ENCODE measurements at regions not wholly inside any gene's neighbourhood (a gene's known extent, or its start where the extent isn't known, plus 50 kb on each side); places are given as distances from the start of the nearest gene placed in this dataset.
A peak's percentile ranks its signal among the peaks of the same experiment; 100 is the strongest.

- peak in 1 of 8 experiments; percentile 36 for ATAC-seq (replicated peaks in 6 of 8)
- no peak overlapping the region for H3K4me3 ChIP-seq
- 0 to 93% (median 70%) methylated on average over 1 to 4 of the region's 4 CpGs; no CpG with 5 or more reads in 3 of the 10 experiments for WGBS, 10 experiments
- no peaks in the 10 kb centered on the region for H3K4me1 ChIP-seq (replicated peaks in 1 of 2)
- in situ Hi-C loops (cut with MboI; ENCODE audit: low pct_unique_long_range_greater_than_20kb in 2 of 9, low sequenced_read_pairs in 9 of 9, unreplicated experiment in 9 of 9): no loop called here
- H3K27ac ChIP-seq: no peak overlapping the region
Observed at GRCh38 chr12:93039930-93040329, 110.8 kb upstream of the EEA1 start.

GRCh38 chr12:93040367-93040766, 111.3 kb upstream of the EEA1 start:
- no peak for ATAC-seq (replicated peaks in 6 of 8)
- in situ Hi-C loops (cut with MboI; ENCODE audit: low pct_unique_long_range_greater_than_20kb in 2 of 9, low sequenced_read_pairs in 9 of 9, unreplicated experiment in 9 of 9): no loop called here
- no peaks in the 10 kb centered on the region for H3K4me1 ChIP-seq (replicated peaks in 1 of 2)
- no peak overlapping the region for H3K27ac ChIP-seq
- no peak overlapping the region for H3K4me3 ChIP-seq
- 51 to 100% (median 87%) methylated on average over 2 to 3 of the region's 3 CpGs for WGBS, 10 experiments

- H3K27ac ChIP-seq: no peak overlapping the region
- no peaks in the 10 kb centered on the region for H3K4me1 ChIP-seq (replicated peaks in 1 of 2)
- ATAC-seq (replicated peaks in 6 of 8): no peak
- no peak overlapping the region for H3K4me3 ChIP-seq
- in situ Hi-C loops (cut with MboI; ENCODE audit: low pct_unique_long_range_greater_than_20kb in 2 of 9, low sequenced_read_pairs in 9 of 9, unreplicated experiment in 9 of 9): no loop called here
Observed at GRCh38 chr12:93041416-93041815, 112.3 kb upstream of the EEA1 start.

GRCh38 chr12:93042283-93042682, 113.2 kb upstream of the EEA1 start:
- WGBS, 10 experiments: 0 to 100% (median 33%) methylated on average over 1 to 3 of the region's 3 CpGs; no CpG with 5 or more reads in 3 of the 10 experiments
- Histone ChIP-seq H3K27ac (no peak overlapping the region), H3K4me3 (no peak overlapping the region), H3K4me1 (replicated peaks in 1 of 2) (no peaks in the 10 kb centered on the region)
- peak in 2 of 8 experiments; percentile 50 to 84 for ATAC-seq (replicated peaks in 6 of 8)
- in situ Hi-C loops (cut with MboI; ENCODE audit: low pct_unique_long_range_greater_than_20kb in 2 of 9, low sequenced_read_pairs in 9 of 9, unreplicated experiment in 9 of 9): no loop called here

- Histone ChIP-seq H3K4me3 (no peak overlapping the region), H3K27ac (no peak overlapping the region), H3K4me1 (replicated peaks in 1 of 2) (no peaks in the 10 kb centered on the region)
- in situ Hi-C loops (cut with MboI; ENCODE audit: low pct_unique_long_range_greater_than_20kb in 2 of 9, low sequenced_read_pairs in 9 of 9, unreplicated experiment in 9 of 9): no loop called here
- WGBS, 10 experiments: 52 to 100% (median 83%) methylated on average over 1 to 4 of the region's 6 CpGs; no CpG with 5 or more reads in 2 of the 10 experiments
- no peak for ATAC-seq (replicated peaks in 6 of 8)
Observed at GRCh38 chr12:93042684-93043083, 113.6 kb upstream of the EEA1 start.

GRCh38 chr12:93043192-93043876, 114.2 kb upstream of the EEA1 start:
- no peak overlapping the region for H3K27ac ChIP-seq
- WGBS, 10 experiments: 86 to 100% (median 100%) methylated on average over 1 of the region's 3 CpGs; no CpG with 5 or more reads in 7 of the 10 experiments
- H3K4me3 ChIP-seq: no peak overlapping the region
- no peak for ATAC-seq (replicated peaks in 6 of 8)
- in situ Hi-C loops (cut with MboI; ENCODE audit: low pct_unique_long_range_greater_than_20kb in 2 of 9, low sequenced_read_pairs in 9 of 9, unreplicated experiment in 9 of 9): no loop called here
- no peaks in the 10 kb centered on the region for H3K4me1 ChIP-seq (replicated peaks in 1 of 2)

- 24 to 100% (median 66%) methylated on average over 1 to 3 of the region's 3 CpGs; no CpG with 5 or more reads in 3 of the 10 experiments for WGBS, 10 experiments
- Histone ChIP-seq H3K4me1 (replicated peaks in 1 of 2) (no peaks in the 10 kb centered on the region), H3K27ac (no peak overlapping the region), H3K4me3 (no peak overlapping the region)
- in situ Hi-C loops (cut with MboI; ENCODE audit: low pct_unique_long_range_greater_than_20kb in 2 of 9, low sequenced_read_pairs in 9 of 9, unreplicated experiment in 9 of 9): no loop called here
- ATAC-seq (replicated peaks in 6 of 8): no peak
Observed at GRCh38 chr12:93043877-93044209, 114.7 kb upstream of the EEA1 start.

- WGBS, 10 experiments: 71 to 100% (median 100%) methylated on average over 1 of the region's 1 CpG; no CpG with 5 or more reads in 3 of the 10 experiments
- in situ Hi-C loops (cut with MboI; ENCODE audit: low pct_unique_long_range_greater_than_20kb in 2 of 9, low sequenced_read_pairs in 9 of 9, unreplicated experiment in 9 of 9): no loop called here
- Histone ChIP-seq H3K4me3 (no peak overlapping the region), H3K4me1 (replicated peaks in 1 of 2) (no peaks in the 10 kb centered on the region), H3K27ac (no peak overlapping the region)
- no peak for ATAC-seq (replicated peaks in 6 of 8)
Observed at GRCh38 chr12:93047118-93047517, 118.0 kb upstream of the EEA1 start.

- Histone ChIP-seq H3K4me3 (no peak overlapping the region), H3K27ac (no peak overlapping the region), H3K4me1 (replicated peaks in 1 of 2) (no peaks in the 10 kb centered on the region)
- in situ Hi-C loops (cut with MboI; ENCODE audit: low pct_unique_long_range_greater_than_20kb in 2 of 9, low sequenced_read_pairs in 9 of 9, unreplicated experiment in 9 of 9): no loop called here
- 17 to 90% (median 55%) methylated on average over 1 to 3 of the region's 3 CpGs for WGBS, 10 experiments
- ATAC-seq (replicated peaks in 6 of 8): no peak
Observed at GRCh38 chr12:93048656-93049055, 119.6 kb upstream of the EEA1 start.

GRCh38 chr12:93050026-93050747, 121.1 kb upstream of the EEA1 start:
- Histone ChIP-seq H3K4me3 (no peak overlapping the region), H3K4me1 (replicated peaks in 1 of 2) (no peaks in the 10 kb centered on the region), H3K27ac (no peak overlapping the region)
- in situ Hi-C loops (cut with MboI; ENCODE audit: low pct_unique_long_range_greater_than_20kb in 2 of 9, low sequenced_read_pairs in 9 of 9, unreplicated experiment in 9 of 9): no loop called here
- WGBS, 10 experiments: 0 to 63% (median 29%) methylated on average over 1 to 3 of the region's 3 CpGs; no CpG with 5 or more reads in 1 of the 10 experiments
- ATAC-seq (replicated peaks in 6 of 8): no peak

GRCh38 chr12:93050748-93051081, 121.6 kb upstream of the EEA1 start:
- ATAC-seq (replicated peaks in 6 of 8): no peak
- in situ Hi-C loops (cut with MboI; ENCODE audit: low pct_unique_long_range_greater_than_20kb in 2 of 9, low sequenced_read_pairs in 9 of 9, unreplicated experiment in 9 of 9): no loop called here
- no peak overlapping the region for H3K27ac ChIP-seq
- no peaks in the 10 kb centered on the region for H3K4me1 ChIP-seq (replicated peaks in 1 of 2)
- no peak overlapping the region for H3K4me3 ChIP-seq
- 69 to 100% (median 86%) methylated on average over 1 to 2 of the region's 2 CpGs for WGBS, 10 experiments

GRCh38 chr12:93054021-93054420, 124.9 kb upstream of the EEA1 start:
- ATAC-seq (replicated peaks in 6 of 8): no peak
- Histone ChIP-seq H3K4me3 (no peak overlapping the region), H3K4me1 (replicated peaks in 1 of 2) (no peaks in the 10 kb centered on the region)

GRCh38 chr12:93055221-93055620, 126.1 kb upstream of the EEA1 start:
- in situ Hi-C loops (cut with MboI; ENCODE audit: low pct_unique_long_range_greater_than_20kb in 2 of 9, low sequenced_read_pairs in 9 of 9, unreplicated experiment in 9 of 9): no loop called here
- no peak overlapping the region for H3K4me3 ChIP-seq
- H3K27ac ChIP-seq: no peak overlapping the region
- no peak for ATAC-seq (replicated peaks in 6 of 8)
- WGBS, 10 experiments: 50 to 100% (median 81%) methylated on average over 1 to 5 of the region's 5 CpGs
- no peaks in the 10 kb centered on the region for H3K4me1 ChIP-seq (replicated peaks in 1 of 2)

More at GRCh38 chr12:93054021-93054420, 124.9 kb upstream of the EEA1 start:
- no peak overlapping the region for H3K27ac ChIP-seq
- in situ Hi-C loops (cut with MboI; ENCODE audit: low pct_unique_long_range_greater_than_20kb in 2 of 9, low sequenced_read_pairs in 9 of 9, unreplicated experiment in 9 of 9): no loop called here

GRCh38 chr12:93056971-93057535, 128.0 kb upstream of the EEA1 start:
- Histone ChIP-seq H3K4me1 (replicated peaks in 1 of 2) (no peaks in the 10 kb centered on the region), H3K27ac (no peak overlapping the region), H3K4me3 (no peak overlapping the region)
- ATAC-seq (replicated peaks in 6 of 8): no peak
- 0 to 64% (median 42%) methylated on average over 1 to 4 of the region's 4 CpGs for WGBS, 10 experiments
- in situ Hi-C loops (cut with MboI; ENCODE audit: low pct_unique_long_range_greater_than_20kb in 2 of 9, low sequenced_read_pairs in 9 of 9, unreplicated experiment in 9 of 9): no loop called here
